NCI-H2227 (cell line): ENCODE measurements at regions not wholly inside any gene's neighbourhood (a gene's known extent, or its start where the extent isn't known, plus 50 kb on each side); places are given as distances from the start of the nearest gene placed in this dataset.
"Not testable (repeated sequence)": the region's sequence is repeated elsewhere in the genome, so short reads cannot be mapped to it uniquely, and the experiment has no call there.

Experiments
- DNase-seq: peaks from one replicate; lab custom pipeline; 2025; ENCODE audit not compliant: unreplicated experiment; lab: John Stamatoyannopoulos, UW

DNA sequence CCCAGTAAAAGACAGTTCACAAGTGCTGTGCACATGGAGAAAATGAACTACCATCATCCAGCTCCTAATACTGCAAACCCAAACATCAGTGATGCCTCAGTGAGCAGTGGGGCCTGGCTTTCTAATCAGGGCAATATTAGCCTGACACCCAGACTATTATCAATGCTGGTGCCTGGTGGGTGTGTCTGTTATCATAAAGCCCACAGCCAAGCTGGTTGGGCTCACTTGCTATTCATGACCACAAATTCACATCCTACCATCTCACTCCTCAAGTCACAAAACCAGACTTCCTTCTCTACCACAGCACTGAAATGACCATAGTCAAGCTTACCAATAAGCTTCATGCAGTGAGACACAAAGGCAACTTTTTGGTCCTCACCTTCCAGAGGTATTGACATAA, 180.8 kb upstream of the PLN start:
- no peak for DNase-seq

DNA sequence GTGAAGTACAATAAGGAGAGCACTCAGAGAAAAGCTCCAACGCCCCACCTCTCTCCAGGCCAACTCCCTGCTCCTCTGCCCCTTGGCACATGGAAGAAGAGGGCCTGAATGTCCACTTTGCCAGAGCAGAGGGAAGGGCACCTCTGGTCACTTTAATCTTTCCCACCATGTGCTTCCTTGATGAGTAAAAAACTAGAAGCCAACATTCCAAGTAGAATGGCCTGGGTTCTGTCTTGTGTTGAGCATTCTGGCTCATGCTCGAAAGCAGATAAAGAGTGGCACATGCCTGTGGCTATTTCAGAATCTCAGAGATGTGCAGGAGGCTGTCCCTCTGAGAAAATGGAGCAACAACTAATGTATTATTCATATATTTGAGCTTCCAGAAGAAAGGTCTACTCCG, 177.4 kb upstream of the PLN start:
- DNase-seq = no peak

DNA sequence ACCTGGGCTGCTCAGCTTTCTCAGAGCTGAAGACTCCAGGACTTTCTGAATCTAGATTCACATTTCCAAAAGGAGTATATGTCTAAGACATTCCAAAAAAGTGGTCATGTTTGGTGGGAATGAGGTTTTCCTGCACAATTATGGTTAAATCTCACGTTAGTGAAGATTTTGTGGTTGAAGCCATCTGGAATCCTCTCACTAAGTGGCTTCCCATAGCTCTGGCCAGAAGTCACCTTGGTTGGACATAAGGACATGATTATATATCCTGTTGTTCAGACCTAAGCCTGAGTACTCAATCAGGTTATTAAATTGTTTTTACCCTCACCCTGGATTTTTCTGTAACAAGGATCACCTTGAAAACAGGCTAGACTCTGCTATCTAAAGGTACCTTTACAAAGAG, 176.1 kb upstream of the PLN start:
- peak; percentile 22 for DNase-seq

DNA sequence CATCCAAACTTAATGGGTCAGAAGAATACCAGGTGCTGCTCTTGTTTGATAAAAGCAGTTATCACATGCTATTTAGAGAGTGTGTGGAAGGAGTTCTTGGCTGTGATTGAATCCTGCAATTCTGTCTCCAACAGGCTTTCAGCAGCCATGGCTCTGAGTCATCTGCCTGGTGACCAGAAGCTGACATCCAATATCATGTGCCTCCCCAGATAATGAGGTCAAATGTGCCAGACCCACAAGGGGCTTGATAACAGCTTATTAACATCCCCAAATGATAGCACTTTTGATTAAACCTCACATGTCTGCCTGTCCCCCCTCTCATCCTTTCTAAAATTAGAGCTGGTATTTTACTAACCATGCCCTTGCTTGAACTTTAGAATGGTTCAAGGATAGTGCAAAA, 175.7 kb upstream of the PLN start:
- peak; percentile 22 for DNase-seq

DNA sequence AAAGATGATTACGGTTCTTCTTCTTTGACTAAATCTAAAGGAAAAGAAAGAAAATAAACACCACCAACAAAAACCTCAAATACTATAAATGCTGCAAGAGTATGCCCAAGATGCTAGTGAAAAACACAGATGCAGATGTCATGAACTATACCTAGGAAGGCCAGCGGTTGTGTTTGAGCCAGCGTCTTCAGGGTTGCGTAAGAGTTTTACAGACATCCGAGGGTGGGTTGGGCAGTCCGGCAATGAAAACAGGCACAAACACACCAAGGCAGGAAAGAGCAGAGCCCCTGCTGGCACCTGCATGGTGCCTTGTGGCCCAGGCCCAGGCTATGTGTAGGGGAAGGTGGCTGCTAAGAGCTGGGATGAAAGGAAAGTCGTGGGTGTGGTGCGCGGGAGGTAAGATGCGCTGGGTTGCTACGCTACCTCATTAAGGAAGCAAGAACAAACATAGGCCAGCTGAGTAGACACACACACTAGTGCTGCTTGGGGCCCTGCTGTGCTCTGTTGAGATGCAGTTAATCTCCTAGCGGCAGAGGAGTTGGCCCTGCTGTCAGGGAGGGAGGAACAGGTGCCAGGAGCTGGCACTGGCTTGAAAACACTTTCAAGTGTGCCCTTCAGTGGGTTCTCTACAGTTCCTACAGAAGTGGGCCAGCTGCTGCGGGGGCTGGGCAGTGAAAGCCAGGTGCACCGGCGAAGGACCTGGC, 170.2 kb upstream of the PLN start:
- peak; percentile 42 for DNase-seq

DNA sequence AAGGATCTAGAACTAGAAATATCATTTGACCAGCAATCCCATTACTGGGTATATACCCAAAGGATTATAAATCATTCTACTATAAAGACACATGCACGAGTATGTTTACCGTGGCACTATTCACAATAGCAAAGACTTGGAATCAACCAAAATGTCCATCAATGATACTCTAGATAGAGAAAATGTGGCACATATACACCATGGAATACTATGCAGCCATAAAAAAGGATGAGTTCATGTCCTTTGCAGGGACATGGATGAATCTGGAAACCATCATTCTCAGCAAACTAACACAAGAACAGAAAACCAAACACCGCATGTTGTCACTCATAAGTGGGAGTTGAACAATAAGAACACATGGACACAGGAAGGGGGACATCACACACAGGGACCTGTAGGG, 167.5 kb upstream of the PLN start:
- not testable (repeated sequence) for DNase-seq

DNA sequence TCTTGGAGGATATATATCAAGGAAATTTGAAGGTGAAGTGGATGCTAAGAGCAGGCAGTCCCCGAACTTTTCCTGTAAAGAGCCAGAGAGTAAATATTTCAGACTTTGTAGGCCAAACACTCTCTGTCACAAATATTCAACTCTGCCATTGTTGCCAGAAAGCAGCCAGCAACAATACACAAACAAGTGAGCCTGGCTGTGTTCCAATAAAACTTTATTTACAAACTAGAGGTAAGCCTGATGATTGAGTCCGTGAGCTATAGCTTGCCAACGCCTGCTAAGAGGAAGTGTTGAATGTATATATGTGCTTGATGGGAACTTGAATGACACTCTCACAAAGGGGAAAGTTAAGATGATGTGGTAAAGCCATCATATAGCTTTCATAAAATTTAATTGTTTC, 166.0 kb upstream of the PLN start:
- no peak for DNase-seq

DNA sequence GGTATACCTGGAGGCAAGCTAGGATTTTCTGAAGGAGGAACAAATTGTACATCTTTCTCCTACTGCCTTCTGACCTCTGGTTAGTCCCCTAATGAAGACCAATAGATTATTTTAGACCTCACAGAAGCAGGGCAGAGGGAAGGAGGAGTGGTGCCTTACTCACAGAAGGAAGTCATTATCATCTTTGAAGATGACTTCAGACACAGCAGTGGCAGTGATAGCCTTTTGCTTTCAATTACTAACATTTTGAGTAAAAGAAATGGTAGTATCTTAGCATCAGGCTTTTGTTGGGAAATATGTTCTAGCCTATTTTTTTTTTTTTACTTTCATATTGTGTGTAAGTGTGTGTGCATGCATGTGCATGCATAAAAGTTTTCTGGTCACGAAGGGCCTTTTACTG, 164.2 kb upstream of the PLN start:
- no peak for DNase-seq

DNA sequence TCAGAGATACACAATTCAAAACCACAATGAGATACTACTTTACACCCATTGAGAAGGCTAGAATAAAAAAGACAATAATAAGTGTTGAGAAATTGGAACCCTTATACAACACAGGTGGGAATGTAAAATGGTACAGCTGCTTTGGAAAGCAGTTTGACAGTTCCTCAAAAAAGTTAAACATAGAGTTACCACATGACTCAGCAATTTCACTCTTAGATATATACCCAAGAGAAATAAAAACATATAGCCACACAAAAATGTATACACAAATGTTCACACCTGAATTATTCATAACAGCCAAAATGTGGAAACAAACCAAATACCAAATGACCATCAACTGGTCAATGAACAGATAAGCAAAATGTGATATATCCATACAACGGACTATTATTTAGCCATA, 161.1 kb upstream of the PLN start:
- DNase-seq = no peak

DNA sequence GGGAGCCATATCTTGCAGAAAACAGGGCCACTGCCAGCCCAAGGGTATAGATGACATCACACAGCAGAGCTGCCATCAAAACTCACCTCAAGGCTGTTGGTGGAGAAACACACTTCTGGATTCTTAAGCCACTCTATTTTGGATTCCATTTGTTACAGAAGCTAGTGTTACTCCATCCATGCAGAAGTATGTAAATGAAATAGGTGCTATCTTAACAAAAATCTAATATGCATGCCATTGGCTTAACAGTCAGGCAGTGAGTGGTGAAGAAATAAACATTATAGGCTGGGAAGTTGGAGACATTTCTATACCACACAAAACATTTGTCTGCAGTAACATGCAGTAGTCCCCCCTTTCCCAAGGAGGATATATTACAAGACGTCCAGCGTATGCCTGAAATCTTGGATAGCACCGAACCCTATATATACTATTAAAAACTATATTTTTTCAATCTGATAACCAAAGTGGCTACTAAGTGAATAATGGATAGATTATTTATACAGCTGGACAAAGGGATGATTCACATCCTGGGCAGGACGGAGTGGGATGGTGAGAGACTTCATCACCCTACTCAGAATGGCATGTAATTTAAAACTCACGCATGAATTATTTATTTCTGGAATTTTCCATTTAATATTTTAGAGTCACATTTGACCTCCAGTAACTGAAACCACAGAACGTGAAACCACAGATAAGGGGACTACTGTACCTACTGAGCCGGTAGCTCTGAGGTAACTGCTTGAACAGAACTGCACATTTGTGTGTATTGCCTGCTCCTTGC, 160.0 kb upstream of the PLN start:
- no peak for DNase-seq

DNA sequence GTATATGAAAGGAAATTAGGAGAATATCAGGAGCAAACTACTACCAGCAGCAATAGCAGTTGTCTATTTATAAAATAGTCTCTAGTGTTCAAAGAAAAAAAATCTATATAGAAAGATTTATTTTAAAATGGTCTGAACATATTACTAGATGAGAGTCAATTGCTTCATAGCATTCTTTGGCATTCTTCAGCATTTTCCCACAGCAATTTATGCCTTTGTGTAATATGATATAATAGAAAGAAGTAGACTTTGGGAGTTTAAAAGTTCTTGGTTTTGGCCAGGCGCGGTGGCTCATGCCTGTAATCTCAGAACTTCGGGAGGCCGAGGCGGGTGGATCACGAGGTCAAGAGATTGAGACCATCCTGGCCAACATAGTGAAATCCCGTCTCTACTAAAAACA, 157.0 kb upstream of the PLN start:
- DNase-seq = no peak

DNA sequence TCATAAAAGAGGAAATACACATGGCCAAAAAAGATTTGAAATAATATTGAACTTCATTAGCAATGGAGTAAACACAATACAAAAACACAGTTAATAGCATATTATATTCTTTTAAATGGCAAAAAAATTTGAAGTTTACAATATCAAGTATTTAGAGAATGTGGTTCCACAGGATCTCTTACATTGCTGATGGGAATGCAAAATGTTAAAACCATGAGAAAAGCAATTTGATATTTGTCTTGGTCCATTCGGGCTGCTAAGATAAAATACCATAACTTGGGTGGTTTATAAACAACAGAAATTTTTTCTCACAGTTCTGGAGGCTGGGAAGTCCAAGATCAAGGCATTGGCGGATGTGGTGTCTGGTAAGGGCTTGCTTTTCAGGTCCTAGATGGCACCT, 154.0 kb upstream of the PLN start:
- DNase-seq = no peak

DNA sequence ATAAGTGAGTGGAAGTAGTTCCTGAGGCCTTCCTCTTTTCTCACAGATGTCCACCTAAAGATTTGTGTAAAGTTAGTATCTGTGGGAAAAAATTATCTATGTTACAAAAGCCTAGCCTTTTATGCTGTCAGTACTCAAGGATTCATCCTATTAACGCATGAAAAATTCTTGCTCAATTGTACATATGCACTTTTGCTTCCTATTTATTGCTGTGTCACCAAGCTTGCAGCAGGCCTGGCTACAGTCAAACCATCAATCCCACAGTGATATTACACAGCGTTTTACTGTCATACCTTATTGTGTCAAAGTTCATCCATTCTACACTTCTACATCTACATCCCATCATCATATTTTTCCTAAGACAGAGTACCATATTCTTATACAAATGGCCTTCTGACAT, 151.1 kb upstream of the PLN start:
- DNase-seq = no peak

DNA sequence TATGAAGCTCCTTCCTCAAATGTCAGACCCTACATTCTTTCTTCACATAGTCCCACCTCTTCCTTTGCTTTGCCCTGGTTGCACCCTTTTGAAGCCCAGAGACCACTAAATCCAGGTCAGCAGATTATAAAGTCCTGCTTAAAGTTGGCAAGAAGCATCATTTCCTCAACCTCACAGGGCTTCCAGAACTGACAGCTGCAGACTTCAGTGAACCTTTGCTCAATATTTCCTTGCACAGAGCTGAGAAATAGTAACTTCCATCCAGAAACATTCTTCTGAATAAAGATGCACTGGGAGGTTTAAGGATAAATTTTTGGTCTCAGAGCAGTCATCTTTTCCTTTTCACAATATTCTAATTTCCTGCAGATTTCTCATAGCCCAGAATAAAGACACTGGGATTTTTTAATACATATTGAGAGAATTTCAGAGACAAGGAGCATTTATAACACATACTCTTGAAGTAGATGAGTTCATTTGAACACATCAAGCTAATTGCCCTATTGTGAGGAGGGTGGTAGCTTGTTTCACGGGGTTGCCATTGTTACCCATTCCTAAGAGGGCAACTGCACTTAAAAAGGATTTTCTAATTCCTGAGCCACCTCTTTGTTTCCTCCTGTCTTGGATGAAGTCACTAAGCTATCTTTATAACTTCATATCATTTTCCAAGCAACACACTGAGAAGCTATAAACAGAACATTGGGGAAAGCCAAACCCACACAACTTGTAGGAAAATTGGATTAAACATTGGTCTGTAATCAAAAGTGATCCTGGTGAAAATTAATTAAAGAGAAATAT, 150.2 kb upstream of the PLN start:
- DNase-seq = no peak

DNA sequence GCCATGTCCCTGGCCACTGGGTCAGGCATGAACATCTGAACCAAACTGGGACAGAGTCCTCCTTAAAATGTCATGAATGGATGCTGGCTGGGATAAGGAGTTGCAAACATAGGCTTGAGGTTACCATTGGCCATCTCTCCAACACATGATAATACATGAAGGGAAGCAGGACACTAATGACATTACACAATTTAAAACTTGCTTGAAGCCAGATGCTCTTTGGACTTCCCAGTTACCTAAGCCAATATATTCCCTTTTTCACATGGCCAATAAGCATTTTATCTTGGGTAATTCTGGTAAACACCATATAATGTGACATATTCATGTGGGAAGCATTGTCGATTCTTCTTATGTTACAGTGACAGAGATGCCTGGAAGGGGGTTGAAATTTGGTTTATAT, 148.0 kb upstream of the PLN start:
- DNase-seq = no peak

DNA sequence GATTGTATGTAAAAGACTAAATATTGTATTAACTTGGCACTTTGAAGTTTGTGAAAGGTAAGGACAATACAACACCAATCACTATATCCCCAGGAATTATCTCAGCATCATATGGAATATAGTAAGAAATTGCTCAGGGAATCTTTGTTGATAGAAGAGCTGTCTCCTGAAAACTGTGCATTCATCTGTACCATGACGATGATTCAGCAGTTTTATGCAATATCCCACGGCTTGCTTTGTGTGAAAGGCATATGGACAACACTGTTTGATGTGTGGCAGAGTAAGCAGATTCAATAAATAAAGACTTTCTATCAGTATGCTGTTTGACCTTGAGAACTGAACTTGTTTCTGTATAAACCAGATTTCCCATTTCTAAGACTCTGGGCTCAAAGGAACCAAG, 147.5 kb upstream of the PLN start:
- DNase-seq = no peak

DNA sequence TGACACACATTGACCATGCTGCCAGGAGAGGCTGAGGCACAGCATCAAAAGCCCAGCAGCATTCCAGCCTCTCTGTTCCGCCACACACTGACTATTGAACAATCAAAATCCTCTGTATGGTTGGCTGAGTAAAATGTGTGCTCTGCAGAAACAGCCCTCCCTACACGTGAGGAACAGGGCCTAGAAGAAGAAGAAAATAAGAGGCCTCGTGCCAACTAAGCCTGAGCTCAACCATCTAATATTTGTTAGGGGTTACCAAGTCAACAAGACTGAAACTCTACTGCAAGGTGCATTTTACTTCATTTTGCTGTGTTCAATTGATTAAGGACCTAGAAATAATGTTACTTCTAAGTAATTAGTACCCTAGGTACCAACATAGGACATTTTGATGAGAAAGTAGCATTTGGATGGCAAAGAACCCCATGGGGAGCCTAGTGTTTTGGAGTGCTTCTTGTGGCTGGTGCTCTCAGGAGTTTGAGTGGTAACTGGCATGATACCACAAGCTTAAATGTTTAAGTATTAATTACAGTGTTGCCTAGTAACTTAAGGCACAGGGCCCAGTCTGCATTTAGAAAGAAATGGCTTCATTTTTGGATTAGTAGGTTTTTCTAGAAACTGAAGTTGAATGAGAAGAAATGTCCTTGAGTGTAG, 146.6 kb upstream of the PLN start:
- no peak for DNase-seq

DNA sequence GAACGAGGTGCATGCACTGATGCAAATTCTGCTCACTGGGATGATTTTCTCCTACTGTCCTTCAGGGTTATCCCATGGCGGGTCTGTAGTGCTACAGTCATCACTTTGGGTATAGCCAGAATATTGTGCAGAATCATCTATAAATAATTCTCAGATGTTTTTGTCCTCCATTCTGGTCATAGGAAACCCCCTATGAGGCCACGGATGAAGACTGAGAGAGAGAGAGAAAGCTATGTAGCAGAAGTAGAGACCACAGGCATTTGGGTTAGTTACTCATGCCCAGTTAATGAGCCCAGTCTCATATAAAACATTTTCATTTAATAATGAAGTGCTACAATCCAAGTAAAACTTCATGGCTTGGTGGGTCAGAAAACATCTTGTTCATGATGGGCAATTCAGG, 145.1 kb upstream of the PLN start:
- no peak for DNase-seq

DNA sequence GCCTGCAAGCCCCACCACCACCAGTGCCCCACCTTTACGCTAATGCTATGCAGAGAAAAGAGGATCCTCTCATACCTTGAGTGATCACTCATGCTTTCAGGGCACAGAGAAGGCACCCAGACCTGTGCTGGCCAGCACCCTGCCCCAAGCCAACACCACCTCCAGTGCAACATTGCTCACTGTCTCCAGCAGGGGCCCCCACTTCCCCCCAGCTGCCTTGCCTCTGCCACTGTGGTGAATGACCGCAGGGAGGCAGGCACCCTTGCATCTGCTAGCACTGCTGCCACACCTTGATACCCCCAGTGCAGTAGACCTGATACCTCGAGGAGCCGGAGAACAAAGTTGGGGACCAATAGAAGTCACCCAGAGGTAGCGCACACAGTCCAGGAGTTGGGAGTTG, 139.2 kb upstream of the PLN start:
- DNase-seq = no peak

DNA sequence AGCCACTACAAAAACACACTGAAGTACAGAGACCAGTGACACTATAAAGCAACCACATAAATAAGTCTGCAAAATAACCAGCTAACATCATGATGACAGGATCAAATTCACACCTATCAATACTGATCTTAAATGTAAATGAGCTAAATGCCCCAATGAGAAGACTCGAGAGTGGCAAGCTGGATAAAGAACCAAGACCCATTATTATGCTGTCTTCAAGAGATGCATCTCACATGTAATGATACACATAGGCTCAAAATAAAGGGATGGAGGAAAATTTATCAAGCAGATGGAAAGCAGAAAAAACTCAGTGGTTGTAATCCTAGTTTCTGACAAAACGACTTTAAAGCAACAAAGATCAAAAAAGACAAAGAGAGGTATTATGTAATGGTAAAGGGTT, 138.1 kb upstream of the PLN start:
- DNase-seq = no peak
